HEK293T (cell line): ENCODE measurements at regions not wholly inside any gene's neighbourhood (a gene's known extent, or its start where the extent isn't known, plus 50 kb on each side); places are given as distances from the start of the nearest gene placed in this dataset.

Experiments
- ARNT ChIP-seq: fragments of 450-650 bp; IDR thresholded peaks from 2 replicates; pipeline ENCODE4 v1.6.1; 2017; ENCODE audit warnings: mild to moderate bottlenecking
- FOXM1 ChIP-seq: fragments of 450-650 bp; IDR thresholded peaks from 2 replicates; pipeline ENCODE4 v1.6.1; 2017; ENCODE audit warnings: mild to moderate bottlenecking, borderline replicate concordance
- LEF1 ChIP-seq: fragments of 450-650 bp; IDR thresholded peaks from 2 replicates; pipeline ENCODE4 v1.6.1; 2017; ENCODE audit warnings: mild to moderate bottlenecking, borderline replicate concordance
- SP1 ChIP-seq: fragments of 450-650 bp; IDR thresholded peaks from 2 replicates; pipeline ENCODE4 v1.6.1; 2017

DNA sequence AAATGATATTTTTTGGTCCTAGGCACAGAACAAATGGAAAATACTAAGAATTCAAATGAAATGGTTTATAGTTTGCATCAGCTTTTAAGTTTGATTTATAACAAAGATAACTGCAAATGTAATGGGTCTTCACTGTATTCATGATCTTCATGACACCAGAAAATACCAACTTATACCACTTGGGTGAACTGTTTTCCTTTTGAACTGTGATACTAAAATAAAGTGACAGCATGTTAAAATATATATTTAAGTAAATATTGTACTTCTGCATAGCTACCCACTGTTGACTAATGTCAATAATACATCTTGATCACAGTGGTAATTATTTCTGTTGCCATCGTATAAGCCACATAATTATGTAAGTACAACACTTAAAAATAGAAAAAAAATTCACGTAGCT, 442.0 kb upstream of the ANKRD30A start:
- TF ChIP-seq FOXM1 (no peak), ARNT (no peak), LEF1 (no peak), SP1 (no peak)
